ENCODE measurements at regions not wholly inside any gene's neighbourhood (a gene's known extent, or its start where the extent isn't known, plus 50 kb on each side); places are given as distances from the start of the nearest gene placed in this dataset.

DNA sequence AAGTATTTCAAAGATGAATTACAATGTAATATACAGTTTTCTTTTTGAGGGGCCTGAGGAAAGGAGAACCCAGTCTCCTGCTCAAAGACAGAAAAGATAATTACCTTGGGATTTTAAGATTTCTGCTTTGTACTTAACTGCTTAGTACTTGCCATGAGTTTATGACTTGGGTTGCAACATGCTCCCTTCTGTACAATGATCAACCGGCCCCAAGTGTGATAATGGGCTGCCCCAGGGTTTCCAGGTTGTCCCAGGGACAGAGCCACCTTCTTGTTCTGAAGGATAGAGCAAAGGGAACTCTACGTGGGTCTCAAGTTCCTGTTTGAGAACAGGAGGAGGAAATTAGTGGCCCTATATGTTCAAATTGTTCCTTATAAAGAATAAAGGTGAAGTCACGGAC lies 104.8 kb downstream of the ABHD5 start:
- no peak for ATAC-seq
- H3K4me3 ChIP-seq (ENCODE audit: low read depth in 2 of 2, low read length in 2 of 2), result no peak overlapping the region
- BruUV-seq (replicated peaks), result no TSS peak
- H3K36me3 ChIP-seq (ENCODE audit: control insufficient read depth, insufficient read depth, low read length), result no peaks in the 10 kb centered on the region
- ChIA-PET POLR2A (no interaction called here), CTCF (no interaction called here)
- in situ Hi-C loops (cut with HindIII; ENCODE audit: low pct_unique_long_range_greater_than_20kb, low sequenced_read_pairs), result no loop called here
- TF ChIP-seq, protein P1, sequence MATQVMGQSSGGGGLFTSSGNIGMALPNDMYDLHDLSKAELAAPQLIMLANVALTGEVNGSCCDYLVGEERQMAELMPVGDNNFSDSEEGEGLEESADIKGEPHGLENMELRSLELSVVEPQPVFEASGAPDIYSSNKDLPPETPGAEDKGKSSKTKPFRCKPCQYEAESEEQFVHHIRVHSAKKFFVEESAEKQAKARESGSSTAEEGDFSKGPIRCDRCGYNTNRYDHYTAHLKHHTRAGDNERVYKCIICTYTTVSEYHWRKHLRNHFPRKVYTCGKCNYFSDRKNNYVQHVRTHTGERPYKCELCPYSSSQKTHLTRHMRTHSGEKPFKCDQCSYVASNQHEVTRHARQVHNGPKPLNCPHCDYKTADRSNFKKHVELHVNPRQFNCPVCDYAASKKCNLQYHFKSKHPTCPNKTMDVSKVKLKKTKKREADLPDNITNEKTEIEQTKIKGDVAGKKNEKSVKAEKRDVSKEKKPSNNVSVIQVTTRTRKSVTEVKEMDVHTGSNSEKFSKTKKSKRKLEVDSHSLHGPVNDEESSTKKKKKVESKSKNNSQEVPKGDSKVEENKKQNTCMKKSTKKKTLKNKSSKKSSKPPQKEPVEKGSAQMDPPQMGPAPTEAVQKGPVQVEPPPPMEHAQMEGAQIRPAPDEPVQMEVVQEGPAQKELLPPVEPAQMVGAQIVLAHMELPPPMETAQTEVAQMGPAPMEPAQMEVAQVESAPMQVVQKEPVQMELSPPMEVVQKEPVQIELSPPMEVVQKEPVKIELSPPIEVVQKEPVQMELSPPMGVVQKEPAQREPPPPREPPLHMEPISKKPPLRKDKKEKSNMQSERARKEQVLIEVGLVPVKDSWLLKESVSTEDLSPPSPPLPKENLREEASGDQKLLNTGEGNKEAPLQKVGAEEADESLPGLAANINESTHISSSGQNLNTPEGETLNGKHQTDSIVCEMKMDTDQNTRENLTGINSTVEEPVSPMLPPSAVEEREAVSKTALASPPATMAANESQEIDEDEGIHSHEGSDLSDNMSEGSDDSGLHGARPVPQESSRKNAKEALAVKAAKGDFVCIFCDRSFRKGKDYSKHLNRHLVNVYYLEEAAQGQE (IDR thresholded peaks at IDR 0.05; ENCODE audit: insufficient read depth in 1 of 2, low read depth in 2 of 2, low read length in 1 of 2), result no peak
- TF ChIP-seq POLR2AphosphoS5 (IDR thresholded peaks at IDR 0.05; ENCODE audit: low read depth, low read length), result no peak
- TF ChIP-seq TCF7L2 (IDR thresholded peaks at IDR 0.05; ENCODE audit: low read depth, low read length), result no peak
- TF ChIP-seq CTCF (IDR thresholded peaks at IDR 0.05), result no peak
- no peak for TF ChIP-seq SIN3A (IDR thresholded peaks at IDR 0.05; ENCODE audit: borderline replicate concordance, insufficient read depth, low read depth, low read length)
- H3K4me1 ChIP-seq (ENCODE audit: control insufficient read depth, insufficient read depth, low read length), result no peaks in the 10 kb centered on the region
- intact Hi-C loops (cut with micrococcal nuclease; ENCODE audit: unreplicated experiment), result no loop called here
- no peaks in the 10 kb centered on the region for H3K9me3 ChIP-seq (ENCODE audit: control insufficient read depth, insufficient read depth, low read depth, low read length)
- no peak overlapping the region for H3K27ac ChIP-seq (ENCODE audit: low read length)
- H3K27me3 ChIP-seq (ENCODE audit: control insufficient read depth, insufficient read depth, low read length), result no peaks in the 10 kb centered on the region
- no peak for DNase-seq (ENCODE audit: low read depth, low spot score)

DNA sequence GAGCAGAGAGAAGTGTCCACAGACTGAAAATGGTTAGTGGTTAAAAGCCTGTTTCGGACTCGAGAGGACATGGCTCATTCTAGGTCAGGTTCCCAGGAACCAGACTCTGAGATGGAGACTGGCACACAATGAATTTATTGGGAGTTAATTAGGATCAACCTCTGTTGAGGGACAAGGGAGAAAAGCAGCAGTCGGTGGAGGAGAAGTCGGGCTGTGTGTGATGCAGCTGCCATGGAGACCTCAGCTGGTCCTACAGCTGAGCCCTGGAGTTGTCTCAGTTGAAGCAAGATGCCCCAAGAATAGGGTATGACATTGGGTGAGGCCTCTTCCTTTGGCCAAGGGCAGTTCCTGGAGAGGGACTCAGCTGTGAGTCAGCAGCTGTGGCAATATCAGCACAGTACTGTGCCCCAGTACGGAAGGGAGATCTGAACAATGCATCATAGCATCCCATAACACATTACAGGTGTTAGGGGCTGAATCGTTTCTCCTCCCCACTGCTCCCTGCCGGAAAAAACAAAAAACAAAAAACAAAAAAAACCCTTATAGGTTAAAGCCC lies 105.4 kb downstream of the ABHD5 start:
- ATAC-seq, result no peak
- no peak for DNase-seq (ENCODE audit: low read depth, low spot score)
- no peaks in the 10 kb centered on the region for H3K9me3 ChIP-seq (ENCODE audit: control insufficient read depth, insufficient read depth, low read depth, low read length)
- intact Hi-C loops (cut with micrococcal nuclease; ENCODE audit: unreplicated experiment) (no loop called here), in situ Hi-C loops (cut with HindIII; ENCODE audit: low pct_unique_long_range_greater_than_20kb, low sequenced_read_pairs) (no loop called here)
- TF ChIP-seq, protein P1 (IDR thresholded peaks at IDR 0.05; ENCODE audit: insufficient read depth in 1 of 2, low read depth in 2 of 2, low read length in 1 of 2), result no peak
- TF ChIP-seq CTCF (IDR thresholded peaks at IDR 0.05) (no peak), TCF7L2 (IDR thresholded peaks at IDR 0.05; ENCODE audit: low read depth, low read length) (no peak), POLR2AphosphoS5 (IDR thresholded peaks at IDR 0.05; ENCODE audit: low read depth, low read length) (no peak), SIN3A (IDR thresholded peaks at IDR 0.05; ENCODE audit: borderline replicate concordance, insufficient read depth, low read depth, low read length) (no peak)
- no peaks in the 10 kb centered on the region for H3K36me3 ChIP-seq (ENCODE audit: control insufficient read depth, insufficient read depth, low read length)
- H3K4me3 ChIP-seq (ENCODE audit: low read depth in 2 of 2, low read length in 2 of 2), result no peak overlapping the region
- POLR2A ChIA-PET, result no interaction called here
- no TSS peak for BruUV-seq (replicated peaks)
- no peaks in the 10 kb centered on the region for H3K27me3 ChIP-seq (ENCODE audit: control insufficient read depth, insufficient read depth, low read length)
- no peak overlapping the region for H3K27ac ChIP-seq (ENCODE audit: low read length)
- CTCF ChIA-PET, result no interaction called here
- H3K4me1 ChIP-seq (ENCODE audit: control insufficient read depth, insufficient read depth, low read length), result no peaks in the 10 kb centered on the region

All from Panc1 (cell line).